ENCODE measurements at regions not wholly inside any gene's neighbourhood (a gene's known extent, or its start where the extent isn't known, plus 50 kb on each side); places are given as distances from the start of the nearest gene placed in this dataset.

DNA sequence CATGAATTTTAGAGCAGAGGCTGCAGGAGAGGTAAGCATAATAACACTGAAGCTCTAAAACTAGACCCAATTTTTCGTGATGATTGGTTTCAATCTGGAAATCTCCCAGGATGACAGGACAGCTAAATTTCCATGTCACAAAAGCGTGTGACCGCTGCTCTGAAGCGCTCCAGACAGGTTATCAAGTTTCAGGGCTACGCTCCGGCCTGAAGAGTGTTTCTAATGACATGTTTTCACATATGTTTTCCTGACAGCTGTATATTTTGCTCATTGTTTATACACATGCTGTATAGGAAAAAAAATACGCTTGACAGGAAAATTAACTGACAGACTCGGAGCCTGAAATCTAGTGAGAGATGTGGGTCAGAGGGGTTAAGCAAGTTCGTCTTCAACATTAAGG is 219.8 kb upstream of the BMPER start:
- Histone ChIP-seq H3K27ac (ENCODE audit: low read length) (no peak overlapping the region), H3K36me3 (ENCODE audit: control insufficient read depth, insufficient read depth, low read length) (no peaks in the 10 kb centered on the region), H3K4me3 (ENCODE audit: low read length) (no peak overlapping the region), H3K27me3 (ENCODE audit: control insufficient read depth, insufficient read depth, low read length) (no peaks in the 10 kb centered on the region), H3K4me1 (ENCODE audit: control insufficient read depth, insufficient read depth, low read length) (no peaks in the 10 kb centered on the region), H3K9me3 (ENCODE audit: control insufficient read depth, insufficient read depth, low read length) (no peaks in the 10 kb centered on the region)
- 92% methylated on average over 9 of the region's 9 CpGs for WGBS (ENCODE audit: insufficient coverage)
- ATAC-seq (no peak), DNase-seq (no peak)
- intact Hi-C loops (cut with micrococcal nuclease): no loop called here
- peaks cover 2% of the 10 kb centered on the region in 2 donors for H3K9me3 Mint-ChIP-seq
- H3K4me1 Mint-ChIP-seq: peaks cover 9 to 10% of the 10 kb centered on the region in 2 donors
- no peak overlapping the region for H3K4me3 Mint-ChIP-seq
- H3K36me3 Mint-ChIP-seq: peaks cover 7% of the 10 kb centered on the region
- no peak overlapping the region for H3K27ac Mint-ChIP-seq
- TF ChIP-seq, protein P1, sequence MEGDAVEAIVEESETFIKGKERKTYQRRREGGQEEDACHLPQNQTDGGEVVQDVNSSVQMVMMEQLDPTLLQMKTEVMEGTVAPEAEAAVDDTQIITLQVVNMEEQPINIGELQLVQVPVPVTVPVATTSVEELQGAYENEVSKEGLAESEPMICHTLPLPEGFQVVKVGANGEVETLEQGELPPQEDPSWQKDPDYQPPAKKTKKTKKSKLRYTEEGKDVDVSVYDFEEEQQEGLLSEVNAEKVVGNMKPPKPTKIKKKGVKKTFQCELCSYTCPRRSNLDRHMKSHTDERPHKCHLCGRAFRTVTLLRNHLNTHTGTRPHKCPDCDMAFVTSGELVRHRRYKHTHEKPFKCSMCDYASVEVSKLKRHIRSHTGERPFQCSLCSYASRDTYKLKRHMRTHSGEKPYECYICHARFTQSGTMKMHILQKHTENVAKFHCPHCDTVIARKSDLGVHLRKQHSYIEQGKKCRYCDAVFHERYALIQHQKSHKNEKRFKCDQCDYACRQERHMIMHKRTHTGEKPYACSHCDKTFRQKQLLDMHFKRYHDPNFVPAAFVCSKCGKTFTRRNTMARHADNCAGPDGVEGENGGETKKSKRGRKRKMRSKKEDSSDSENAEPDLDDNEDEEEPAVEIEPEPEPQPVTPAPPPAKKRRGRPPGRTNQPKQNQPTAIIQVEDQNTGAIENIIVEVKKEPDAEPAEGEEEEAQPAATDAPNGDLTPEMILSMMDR (IDR thresholded peaks at IDR 0.05): no peak
- no peaks in the 10 kb centered on the region for H3K27me3 Mint-ChIP-seq (ENCODE audit: low read depth in 2 of 2)

GRCh38 chr7:33685981-33686683 is 219.2 kb upstream of the BMPER start:
- Mint-ChIP-seq H3K4me1 (peaks cover 9 to 10% of the 10 kb centered on the region in 2 donors), H3K4me3 (no peak overlapping the region), H3K9me3 (peaks cover 2 to 6% of the 10 kb centered on the region in 2 donors), H3K27ac (no peak overlapping the region), H3K36me3 (peaks cover 4% of the 10 kb centered on the region), H3K27me3 (ENCODE audit: low read depth in 2 of 2) (no peaks in the 10 kb centered on the region)
- 91% methylated on average over 17 of the region's 17 CpGs for WGBS (ENCODE audit: insufficient coverage)
- Histone ChIP-seq H3K4me3 (ENCODE audit: low read length) (no peak overlapping the region), H3K9me3 (ENCODE audit: control insufficient read depth, insufficient read depth, low read length) (no peaks in the 10 kb centered on the region), H3K27ac (ENCODE audit: low read length) (no peak overlapping the region), H3K4me1 (ENCODE audit: control insufficient read depth, insufficient read depth, low read length) (no peaks in the 10 kb centered on the region), H3K36me3 (ENCODE audit: control insufficient read depth, insufficient read depth, low read length) (no peaks in the 10 kb centered on the region), H3K27me3 (ENCODE audit: control insufficient read depth, insufficient read depth, low read length) (no peaks in the 10 kb centered on the region)
- TF ChIP-seq, protein P1 (IDR thresholded peaks at IDR 0.05): no peak
- DNase-seq (no peak), ATAC-seq (no peak)
- intact Hi-C loops (cut with micrococcal nuclease): no loop called here

GRCh38 chr7:33687625-33688024 is 217.7 kb upstream of the BMPER start:
- WGBS (ENCODE audit: insufficient coverage): 88% methylated on average over 2 of the region's 3 CpGs
- intact Hi-C loops (cut with micrococcal nuclease): no loop called here
- H3K4me1 Mint-ChIP-seq: peaks cover 13 to 14% of the 10 kb centered on the region in 2 donors

More at GRCh38 chr7:33687625-33688024, 217.7 kb upstream of the BMPER start:
- no peaks in the 10 kb centered on the region for H3K27me3 Mint-ChIP-seq (ENCODE audit: low read depth in 2 of 2)
- Histone ChIP-seq H3K36me3 (ENCODE audit: control insufficient read depth, insufficient read depth, low read length) (no peaks in the 10 kb centered on the region), H3K27ac (ENCODE audit: low read length) (no peak overlapping the region), H3K4me1 (ENCODE audit: control insufficient read depth, insufficient read depth, low read length) (no peaks in the 10 kb centered on the region), H3K4me3 (ENCODE audit: low read length) (no peak overlapping the region), H3K9me3 (ENCODE audit: control insufficient read depth, insufficient read depth, low read length) (no peaks in the 10 kb centered on the region), H3K27me3 (ENCODE audit: control insufficient read depth, insufficient read depth, low read length) (no peaks in the 10 kb centered on the region)
- ATAC-seq (no peak), DNase-seq (no peak)
- no peaks in the 10 kb centered on the region for H3K36me3 Mint-ChIP-seq
- H3K4me3 Mint-ChIP-seq: no peak overlapping the region
- TF ChIP-seq, protein P1 (IDR thresholded peaks at IDR 0.05): no peak
- peaks cover 2 to 6% of the 10 kb centered on the region in 2 donors for H3K9me3 Mint-ChIP-seq
- H3K27ac Mint-ChIP-seq: no peak overlapping the region

Measured in natural killer cell (primary cell).